GM12878 (cell line): ENCODE measurements at regions not wholly inside any gene's neighbourhood (a gene's known extent, or its start where the extent isn't known, plus 50 kb on each side); places are given as distances from the start of the nearest gene placed in this dataset.

Source experiments
- ATAC-seq: fragments of 200-7000 bp; cut with Tn5 transposase; 3 replicates; pipeline ENCODE4 v1.9.1; 2020; ENCODE audit warnings: mild to moderate bottlenecking, moderate library complexity
- BruUV-seq: library from RNA; stranded (reverse); fragments of 400-500 nt; replicated peaks from 2 replicates; lab custom pipeline; 2021; lab: Mats Ljungman, UMichigan
- CTCF ChIA-PET: fragments of 300-600 bp; sonication (Branson Sonifier 250); formaldehyde crosslinking; extraction: SDS; loops from one replicate; lab custom pipeline; 2021; ENCODE audit warnings: inconsistent platforms; lab: Yijun Ruan, JAX
- POLR2A ChIA-PET: fragments of 350-600 bp; formaldehyde crosslinking; extraction: SDS; loops from one replicate; lab custom pipeline; 2021; ENCODE audit warnings: inconsistent platforms; lab: Charles Lee
- RAD21 ChIA-PET: fragments of 300-600 bp; sonication (Branson Sonifier 250); formaldehyde crosslinking; loops from one replicate; lab custom pipeline; 2023; ENCODE audit warnings: antibody characterized with exemption; ENCODE audit not compliant: unreplicated experiment; lab: Charles Lee
- SMC1A ChIA-PET: fragments of 300-600 bp; sonication (Branson Sonifier 250); formaldehyde crosslinking; loops from one replicate; lab custom pipeline; 2023; ENCODE audit not compliant: unreplicated experiment, uncharacterized antibody; lab: Charles Lee
- DNase-seq: peaks from one replicate; pipeline ENCODE4 v3.0.0-alpha.2; 2011; ENCODE audit warnings: low read depth, low spot score
- FAIRE-seq: peaks from 3 replicates; lab custom pipeline; 2011; peaks lifted over from hg19 to GRCh38; lab: Jason Lieb, UNC
- H2AFZ ChIP-seq: 2 replicates; pipeline ENCODE4 v1.6.0; 2011; ENCODE audit warnings: low read depth, low read length, control low read depth; ENCODE audit not compliant: control insufficient read depth
- H3K27ac ChIP-seq: 2 replicates; pipeline ENCODE4 v1.5.1; 2011; ENCODE audit warnings: control low read depth; ENCODE audit not compliant: control insufficient read depth, insufficient read depth
- H3K27me3 ChIP-seq, 2 experiments: replicated peaks in 1 of 2; 2 replicates each; pipeline versions ENCODE4 v1.6.0 to v1.6.1; 2011; ENCODE audit warnings: low read length in 1 of 2; ENCODE audit not compliant: control insufficient read depth in 2 of 2, insufficient read depth in 2 of 2
- H3K36me3 ChIP-seq, 2 experiments: 2 replicates each; pipeline ENCODE4 v1.5.1; 2011; ENCODE audit warnings: low read length in 1 of 2; ENCODE audit not compliant: control insufficient read depth in 2 of 2, insufficient read depth in 2 of 2
- H3K4me1 ChIP-seq: 2 replicates; pipeline ENCODE4 v1.6.1; 2011; ENCODE audit warnings: mild to moderate bottlenecking, low read length, moderate library complexity, mixed read lengths; ENCODE audit not compliant: control insufficient read depth, insufficient read depth
- H3K4me2 ChIP-seq: 2 replicates; pipeline ENCODE4 v1.6.0; 2011; ENCODE audit warnings: control low read depth; ENCODE audit not compliant: control insufficient read depth, insufficient read depth
- H3K4me3 ChIP-seq: fragments of 200-600 bp; sonication (generic); 2 replicates; pipeline ENCODE4 v1.5.1; 2016
- H3K79me2 ChIP-seq: 2 replicates; pipeline ENCODE4 v1.6.0; 2011; ENCODE audit warnings: low read length; ENCODE audit not compliant: control insufficient read depth, insufficient read depth
- H3K9ac ChIP-seq: 2 replicates; pipeline ENCODE4 v1.8.0; 2011; ENCODE audit warnings: low read length, control low read depth, mixed read lengths; ENCODE audit not compliant: control insufficient read depth, insufficient read depth
- H3K9me3 ChIP-seq: replicated peaks from 3 replicates; pipeline ENCODE4 v1.5.1; 2011; ENCODE audit warnings: mild to moderate bottlenecking, low read length; ENCODE audit not compliant: control insufficient read depth, insufficient read depth
- H4K20me1 ChIP-seq: 2 replicates; pipeline ENCODE4 v1.6.0; 2011; ENCODE audit not compliant: control insufficient read depth, insufficient read depth
- CHD4 ChIP-seq: fragments of 200-600 bp; sonication (generic); IDR thresholded peaks from 2 replicates; pipeline ENCODE4 v1.6.1; 2016; ENCODE audit warnings: mild to moderate bottlenecking
- DPF2 ChIP-seq: fragments of 450-650 bp; IDR thresholded peaks from 2 replicates; pipeline ENCODE4 v1.6.1; 2017; ENCODE audit warnings: mild to moderate bottlenecking
- NFIC ChIP-seq: IDR thresholded peaks from 2 replicates; pipeline ENCODE4 v1.6.1; 2012; ENCODE audit warnings: low read depth, mild to moderate bottlenecking, inconsistent platforms, low read length, moderate library complexity
- PAX8 ChIP-seq: fragments of 450-650 bp; IDR thresholded peaks from 2 replicates; pipeline ENCODE4 v1.6.1; 2017; ENCODE audit warnings: mild to moderate bottlenecking, moderate library complexity
- RAD21 ChIP-seq: IDR thresholded peaks from 2 replicates; pipeline ENCODE4 v1.6.1; 2011; ENCODE audit warnings: mild to moderate bottlenecking, low read depth, low read length, moderate library complexity; ENCODE audit not compliant: insufficient read depth
- SIN3A ChIP-seq: IDR thresholded peaks from 2 replicates; pipeline ENCODE4 v1.6.1; 2012; ENCODE audit warnings: low read depth, low read length, improper control_type of control experiment
- SIX5 ChIP-seq: IDR thresholded peaks from 2 replicates; pipeline ENCODE4 v1.6.1; 2011; ENCODE audit warnings: mild to moderate bottlenecking, low read depth, low read length, moderate library complexity; ENCODE audit not compliant: severe bottlenecking
- STAT1 ChIP-seq: fragments of 450-650 bp; conservative IDR thresholded peaks from 2 replicates; pipeline ENCODE4 v1.6.1; 2014; ENCODE audit warnings: antibody characterized with exemption, mild to moderate bottlenecking
- YY1 ChIP-seq: IDR thresholded peaks from 2 replicates; pipeline ENCODE4 v1.6.1; 2011; ENCODE audit warnings: low read depth, mild to moderate bottlenecking, low read length
- WGBS: methylation state at CpG from one replicate; pipeline ENCODE4 v1.1.6; 2016; ENCODE audit warnings: low lambda C conversion rate; ENCODE audit not compliant: insufficient replicate concordance, insufficient coverage; ENCODE audit errors: missing lambda C conversion rate; 5-methylcytosine and 5-hydroxymethylcytosine counted together
- in situ Hi-C: fragments of 300-500 bp; cut with MboI; formaldehyde crosslinking; loops from 9 replicates; pipeline ENCODE4 v1.14.3; 2018; ENCODE audit warnings: mixed read lengths
- intact Hi-C: fragments of 100-400 bp; cut with micrococcal nuclease; formaldehyde crosslinking; loops from one replicate; pipeline ENCODE4 v1.14.2; 2022; ENCODE audit not compliant: unreplicated experiment
- TF ChIP-seq, protein P1 (sequence below): fragments of 450-650 bp; IDR thresholded peaks from 2 replicates; pipeline ENCODE4 v1.6.1; 2017; ENCODE audit warnings: borderline replicate concordance
- TF ChIP-seq, protein P2 (sequence below): fragments of 450-650 bp; formaldehyde crosslinking; IDR thresholded peaks from 2 replicates; pipeline ENCODE4 v1.4.0; 2022; ENCODE audit warnings: mild to moderate bottlenecking, moderate library complexity
- TF ChIP-seq, protein P3 (sequence below): fragments of 450-650 bp; formaldehyde crosslinking; IDR thresholded peaks from 2 replicates; pipeline ENCODE4 v1.5.0; 2022; ENCODE audit warnings: mild to moderate bottlenecking, missing genetic modification characterization
- TF ChIP-seq, protein P4 (sequence below): fragments of 450-650 bp; formaldehyde crosslinking; IDR thresholded peaks from 2 replicates; pipeline ENCODE4 v1.4.0; 2020; ENCODE audit warnings: mild to moderate bottlenecking, moderate library complexity

DNA sequence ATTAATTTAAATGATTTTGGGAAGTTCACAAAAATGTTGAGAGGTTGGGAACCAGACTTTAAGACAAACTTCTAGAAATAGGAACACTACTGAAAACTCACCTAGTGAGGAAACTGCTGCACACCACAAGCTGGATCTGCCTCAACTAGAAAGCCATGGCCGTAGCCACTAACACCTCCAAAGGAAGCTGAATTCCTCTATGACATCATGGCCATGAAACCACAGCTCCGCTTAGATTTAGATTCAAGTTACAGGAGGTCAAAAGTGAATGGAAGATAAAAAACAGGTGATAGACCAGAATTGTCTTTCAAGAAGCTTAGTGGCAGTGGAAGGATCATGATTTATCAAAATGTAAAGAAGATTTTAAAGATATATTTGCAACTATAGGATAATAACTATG is 208.8 kb upstream of the ALG10 start (continued):
- TF ChIP-seq RAD21 (no peak), SIX5 (no peak), SIN3A (no peak)

DNA sequence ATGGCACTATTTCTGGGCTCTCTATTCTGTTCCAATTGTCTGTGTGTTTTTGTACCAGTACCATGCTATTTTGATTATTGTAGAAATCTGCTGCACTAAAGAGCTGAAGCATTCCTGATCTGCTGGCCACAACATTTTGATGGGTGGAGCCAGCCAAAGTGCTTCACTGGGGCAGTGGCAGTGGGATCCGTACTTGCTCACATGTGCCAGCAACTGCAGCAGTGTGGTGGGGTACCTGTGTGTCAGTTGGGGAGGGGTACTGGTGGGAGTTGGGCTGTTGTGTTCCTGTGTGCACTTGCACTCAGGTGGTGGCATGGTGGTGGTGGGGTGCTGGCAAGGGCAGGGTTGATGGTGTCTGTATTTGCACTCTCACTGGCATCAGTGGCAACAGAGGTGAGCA is 204.6 kb upstream of the ALG10 start:
- no peaks in the 10 kb centered on the region for H3K9me3 ChIP-seq
- no peak overlapping the region for H2AFZ ChIP-seq
- FAIRE-seq (no peak), ATAC-seq (no peak), DNase-seq (no peak)
- H3K4me2 ChIP-seq: no peak overlapping the region
- H3K4me1 ChIP-seq: no peaks in the 10 kb centered on the region
- RAD21 ChIA-PET: no interaction called here
- SMC1A ChIA-PET: no interaction called here
- H4K20me1 ChIP-seq: no peaks in the 10 kb centered on the region
- POLR2A ChIA-PET: no interaction called here
- CTCF ChIA-PET: no interaction called here
- in situ Hi-C loops: no loop called here
- H3K9ac ChIP-seq: no peak overlapping the region
- intact Hi-C loops: no loop called here
- no peak overlapping the region for H3K27ac ChIP-seq
- 0% methylated on average over 1 of the region's 1 CpG for WGBS
- no TSS peak for BruUV-seq
- H3K36me3 ChIP-seq: no peaks in the 10 kb centered on the region
- H3K27me3 ChIP-seq: no peaks in the 10 kb centered on the region
- no peaks in the 10 kb centered on the region for H3K79me2 ChIP-seq
- H3K4me3 ChIP-seq: no peak overlapping the region
- TF ChIP-seq, protein P1, sequence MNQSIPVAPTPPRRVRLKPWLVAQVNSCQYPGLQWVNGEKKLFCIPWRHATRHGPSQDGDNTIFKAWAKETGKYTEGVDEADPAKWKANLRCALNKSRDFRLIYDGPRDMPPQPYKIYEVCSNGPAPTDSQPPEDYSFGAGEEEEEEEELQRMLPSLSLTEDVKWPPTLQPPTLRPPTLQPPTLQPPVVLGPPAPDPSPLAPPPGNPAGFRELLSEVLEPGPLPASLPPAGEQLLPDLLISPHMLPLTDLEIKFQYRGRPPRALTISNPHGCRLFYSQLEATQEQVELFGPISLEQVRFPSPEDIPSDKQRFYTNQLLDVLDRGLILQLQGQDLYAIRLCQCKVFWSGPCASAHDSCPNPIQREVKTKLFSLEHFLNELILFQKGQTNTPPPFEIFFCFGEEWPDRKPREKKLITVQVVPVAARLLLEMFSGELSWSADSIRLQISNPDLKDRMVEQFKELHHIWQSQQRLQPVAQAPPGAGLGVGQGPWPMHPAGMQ: no peak
- TF ChIP-seq, protein P2, sequence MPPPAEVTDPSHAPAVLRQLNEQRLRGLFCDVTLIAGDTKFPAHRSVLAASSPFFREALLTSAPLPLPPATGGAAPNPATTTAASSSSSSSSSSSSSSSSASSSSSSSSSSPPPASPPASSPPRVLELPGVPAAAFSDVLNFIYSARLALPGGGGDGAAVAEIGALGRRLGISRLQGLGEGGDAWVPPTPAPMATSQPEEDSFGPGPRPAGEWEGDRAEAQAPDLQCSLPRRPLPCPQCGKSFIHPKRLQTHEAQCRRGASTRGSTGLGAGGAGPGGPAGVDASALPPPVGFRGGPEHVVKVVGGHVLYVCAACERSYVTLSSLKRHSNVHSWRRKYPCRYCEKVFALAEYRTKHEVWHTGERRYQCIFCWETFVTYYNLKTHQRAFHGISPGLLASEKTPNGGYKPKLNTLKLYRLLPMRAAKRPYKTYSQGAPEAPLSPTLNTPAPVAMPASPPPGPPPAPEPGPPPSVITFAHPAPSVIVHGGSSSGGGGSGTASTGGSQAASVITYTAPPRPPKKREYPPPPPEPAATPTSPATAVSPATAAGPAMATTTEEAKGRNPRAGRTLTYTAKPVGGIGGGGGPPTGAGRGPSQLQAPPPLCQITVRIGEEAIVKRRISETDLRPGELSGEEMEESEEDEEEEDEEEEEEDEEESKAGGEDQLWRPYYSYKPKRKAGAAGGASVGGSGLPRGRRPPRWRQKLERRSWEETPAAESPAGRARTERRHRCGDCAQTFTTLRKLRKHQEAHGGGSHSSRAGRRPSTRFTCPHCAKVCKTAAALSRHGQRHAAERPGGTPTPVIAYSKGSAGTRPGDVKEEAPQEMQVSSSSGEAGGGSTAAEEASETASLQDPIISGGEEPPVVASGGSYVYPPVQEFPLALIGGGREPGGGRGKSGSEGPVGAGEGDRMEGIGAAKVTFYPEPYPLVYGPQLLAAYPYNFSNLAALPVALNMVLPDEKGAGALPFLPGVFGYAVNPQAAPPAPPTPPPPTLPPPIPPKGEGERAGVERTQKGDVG (CRISPR knock-in tag): no peak
- TF ChIP-seq, protein P3, sequence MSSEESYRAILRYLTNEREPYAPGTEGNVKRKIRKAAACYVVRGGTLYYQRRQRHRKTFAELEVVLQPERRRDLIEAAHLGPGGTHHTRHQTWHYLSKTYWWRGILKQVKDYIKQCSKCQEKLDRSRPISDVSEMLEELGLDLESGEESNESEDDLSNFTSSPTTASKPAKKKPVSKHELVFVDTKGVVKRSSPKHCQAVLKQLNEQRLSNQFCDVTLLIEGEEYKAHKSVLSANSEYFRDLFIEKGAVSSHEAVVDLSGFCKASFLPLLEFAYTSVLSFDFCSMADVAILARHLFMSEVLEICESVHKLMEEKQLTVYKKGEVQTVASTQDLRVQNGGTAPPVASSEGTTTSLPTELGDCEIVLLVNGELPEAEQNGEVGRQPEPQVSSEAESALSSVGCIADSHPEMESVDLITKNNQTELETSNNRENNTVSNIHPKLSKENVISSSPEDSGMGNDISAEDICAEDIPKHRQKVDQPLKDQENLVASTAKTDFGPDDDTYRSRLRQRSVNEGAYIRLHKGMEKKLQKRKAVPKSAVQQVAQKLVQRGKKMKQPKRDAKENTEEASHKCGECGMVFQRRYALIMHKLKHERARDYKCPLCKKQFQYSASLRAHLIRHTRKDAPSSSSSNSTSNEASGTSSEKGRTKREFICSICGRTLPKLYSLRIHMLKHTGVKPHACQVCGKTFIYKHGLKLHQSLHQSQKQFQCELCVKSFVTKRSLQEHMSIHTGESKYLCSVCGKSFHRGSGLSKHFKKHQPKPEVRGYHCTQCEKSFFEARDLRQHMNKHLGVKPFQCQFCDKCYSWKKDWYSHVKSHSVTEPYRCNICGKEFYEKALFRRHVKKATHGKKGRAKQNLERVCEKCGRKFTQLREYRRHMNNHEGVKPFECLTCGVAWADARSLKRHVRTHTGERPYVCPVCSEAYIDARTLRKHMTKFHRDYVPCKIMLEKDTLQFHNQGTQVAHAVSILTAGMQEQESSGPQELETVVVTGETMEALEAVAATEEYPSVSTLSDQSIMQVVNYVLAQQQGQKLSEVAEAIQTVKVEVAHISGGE (CRISPR knock-in tag): no peak
- no peak for TF ChIP-seq PAX8
- no peak for TF ChIP-seq NFIC
- no peak for TF ChIP-seq DPF2
- TF ChIP-seq, protein P4, sequence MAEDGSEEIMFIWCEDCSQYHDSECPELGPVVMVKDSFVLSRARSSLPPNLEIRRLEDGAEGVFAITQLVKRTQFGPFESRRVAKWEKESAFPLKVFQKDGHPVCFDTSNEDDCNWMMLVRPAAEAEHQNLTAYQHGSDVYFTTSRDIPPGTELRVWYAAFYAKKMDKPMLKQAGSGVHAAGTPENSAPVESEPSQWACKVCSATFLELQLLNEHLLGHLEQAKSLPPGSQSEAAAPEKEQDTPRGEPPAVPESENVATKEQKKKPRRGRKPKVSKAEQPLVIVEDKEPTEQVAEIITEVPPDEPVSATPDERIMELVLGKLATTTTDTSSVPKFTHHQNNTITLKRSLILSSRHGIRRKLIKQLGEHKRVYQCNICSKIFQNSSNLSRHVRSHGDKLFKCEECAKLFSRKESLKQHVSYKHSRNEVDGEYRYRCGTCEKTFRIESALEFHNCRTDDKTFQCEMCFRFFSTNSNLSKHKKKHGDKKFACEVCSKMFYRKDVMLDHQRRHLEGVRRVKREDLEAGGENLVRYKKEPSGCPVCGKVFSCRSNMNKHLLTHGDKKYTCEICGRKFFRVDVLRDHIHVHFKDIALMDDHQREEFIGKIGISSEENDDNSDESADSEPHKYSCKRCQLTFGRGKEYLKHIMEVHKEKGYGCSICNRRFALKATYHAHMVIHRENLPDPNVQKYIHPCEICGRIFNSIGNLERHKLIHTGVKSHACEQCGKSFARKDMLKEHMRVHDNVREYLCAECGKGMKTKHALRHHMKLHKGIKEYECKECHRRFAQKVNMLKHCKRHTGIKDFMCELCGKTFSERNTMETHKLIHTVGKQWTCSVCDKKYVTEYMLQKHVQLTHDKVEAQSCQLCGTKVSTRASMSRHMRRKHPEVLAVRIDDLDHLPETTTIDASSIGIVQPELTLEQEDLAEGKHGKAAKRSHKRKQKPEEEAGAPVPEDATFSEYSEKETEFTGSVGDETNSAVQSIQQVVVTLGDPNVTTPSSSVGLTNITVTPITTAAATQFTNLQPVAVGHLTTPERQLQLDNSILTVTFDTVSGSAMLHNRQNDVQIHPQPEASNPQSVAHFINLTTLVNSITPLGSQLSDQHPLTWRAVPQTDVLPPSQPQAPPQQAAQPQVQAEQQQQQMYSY (CRISPR knock-in tag): no peak
- no peak for TF ChIP-seq STAT1
- no peak for TF ChIP-seq CHD4
- TF ChIP-seq YY1: no peak
